Activated CD4-positive, alpha-beta T cell treated with anti-CD3 and anti-CD28 coated beads, Interleukin-10, Interleukin-2, amounts not matched to agents 100 ng/mL and 50 ng/mL, durations not matched to agents 16 hours and 8 hours (primary cell): ENCODE measurements at regions not wholly inside any gene's neighbourhood (a gene's known extent, or its start where the extent isn't known, plus 50 kb on each side); places are given as distances from the start of the nearest gene placed in this dataset.

Source experiments
- DNase-seq: peaks from one replicate; pipeline ENCODE4 v3.0.0-alpha.2; 2020

- no peak for DNase-seq
Measured at GRCh38 chr19:5234412-5234811, 106.2 kb downstream of the PTPRS start.

- no peak for DNase-seq
Measured at GRCh38 chr19:5232798-5233505, 107.7 kb downstream of the PTPRS start.

- no peak for DNase-seq
Measured at GRCh38 chr19:5231857-5232678, 108.5 kb downstream of the PTPRS start.

- no peak for DNase-seq
Measured at GRCh38 chr19:5230730-5231555, 109.7 kb downstream of the PTPRS start.

GRCh38 chr19:5229778-5230335 is 110.8 kb downstream of the PTPRS start:
- DNase-seq, result no peak

- DNase-seq, result no peak
Measured at GRCh38 chr19:5228932-5229777, 111.5 kb downstream of the PTPRS start.

- no peak for DNase-seq
Measured at GRCh38 chr19:5228490-5228889, 112.1 kb downstream of the PTPRS start.

GRCh38 chr19:5225486-5226345 is 114.9 kb downstream of the PTPRS start:
- peak; percentile 9 for DNase-seq

GRCh38 chr19:5224480-5224879 is 116.1 kb downstream of the PTPRS start:
- DNase-seq, result no peak

GRCh38 chr19:5222821-5223321 is 117.7 kb downstream of the PTPRS start:
- no peak for DNase-seq

GRCh38 chr19:5222178-5222577 is 118.4 kb downstream of the PTPRS start:
- no peak for DNase-seq

GRCh38 chr19:5220866-5221265 is 119.7 kb downstream of the PTPRS start:
- no peak for DNase-seq

- no peak for DNase-seq
Measured at GRCh38 chr19:5220361-5220760, 120.3 kb downstream of the PTPRS start.

GRCh38 chr19:5219551-5220304 is 120.9 kb downstream of the PTPRS start:
- no peak for DNase-seq

GRCh38 chr19:5218963-5219530 is 121.6 kb downstream of the PTPRS start:
- DNase-seq, result no peak

- no peak for DNase-seq
Measured at GRCh38 chr19:5218255-5218855, 122.3 kb downstream of the PTPRS start.

- DNase-seq, result no peak
Measured at GRCh38 chr19:5217171-5217570, 123.4 kb downstream of the PTPRS start.

GRCh38 chr19:5216141-5216847 is 124.3 kb downstream of the PTPRS start:
- DNase-seq, result no peak

- DNase-seq, result no peak
Measured at GRCh38 chr19:5215431-5215830, 125.2 kb downstream of the PTPRS start.
